Liver (tissue), 3 donors: ENCODE measurements at regions not wholly inside any gene's neighbourhood (a gene's known extent, or its start where the extent isn't known, plus 50 kb on each side); places are given as distances from the start of the nearest gene placed in this dataset.

Experiments used
- CTCF ChIP-seq: fragments of 150-350 bp; IDR thresholded peaks from 2 replicates; pipeline ENCODE4 v1.5.1; 2017; ENCODE audit warnings: improper control_type of control experiment, low read depth, low read length; ENCODE audit not compliant: missing input control
- EGR1 ChIP-seq, 2 donors: IDR thresholded peaks; 2 replicates each; pipeline ENCODE4 v1.6.1; 2016 to 2018; ENCODE audit warnings: antibody characterized with exemption in 2 of 2, low read depth in 2 of 2
- donor health status: healthy.
- donor health status: healthy.

- no peak for TF ChIP-seq EGR1 (IDR thresholded peaks at IDR 0.05; ENCODE audit: low read depth in 2 of 2)
- no peak for TF ChIP-seq CTCF
Measured at GRCh38 chr4:179843370-179843769, 2399.8 kb upstream of the TENM3 start.
